ENCODE measurements at regions not wholly inside any gene's neighbourhood (a gene's known extent, or its start where the extent isn't known, plus 50 kb on each side); places are given as distances from the start of the nearest gene placed in this dataset.

- TF ChIP-seq CTCF (IDR thresholded peaks at IDR 0.05; ENCODE audit: control insufficient read depth, insufficient read depth, low read depth, low read length, missing control alignments): no peak
- DNase-seq (ENCODE audit: low read depth): no peak
- H3K4me3 ChIP-seq (ENCODE audit: control insufficient read depth, low read depth, low read length): no peak overlapping the region
These were observed 110.5 kb upstream of the GPR26 start for GRCh38 chr10:123555616-123556015.

DNA sequence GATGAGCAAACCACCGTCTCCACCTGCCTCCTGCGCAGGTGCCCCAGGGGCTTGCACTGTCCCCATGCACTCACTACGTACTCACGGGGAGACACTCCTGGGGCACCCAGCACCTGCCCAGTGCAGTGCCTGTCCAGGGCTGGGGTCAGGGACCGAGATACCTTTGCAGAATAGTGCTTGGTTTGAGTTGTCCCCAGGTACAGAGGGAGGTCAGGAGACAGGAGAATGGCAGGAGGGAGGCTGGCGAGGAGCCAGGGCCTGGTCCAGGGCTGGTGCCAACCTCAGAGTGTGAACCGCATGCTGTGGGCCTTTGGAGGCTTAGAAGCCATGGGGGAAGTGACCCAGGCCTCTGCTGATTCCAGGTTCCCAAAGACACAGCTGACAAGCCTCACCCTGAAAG lies 110.1 kb upstream of the GPR26 start:
- no peak for DNase-seq (ENCODE audit: low read depth)
- H3K4me3 ChIP-seq (ENCODE audit: control insufficient read depth, low read depth, low read length): no peak overlapping the region
- TF ChIP-seq CTCF (IDR thresholded peaks at IDR 0.05; ENCODE audit: control insufficient read depth, insufficient read depth, low read depth, low read length, missing control alignments): no peak

- no peak for DNase-seq (ENCODE audit: low read depth)
- TF ChIP-seq CTCF (IDR thresholded peaks at IDR 0.05; ENCODE audit: control insufficient read depth, insufficient read depth, low read depth, low read length, missing control alignments): no peak
- H3K4me3 ChIP-seq (ENCODE audit: control insufficient read depth, low read depth, low read length): no peak overlapping the region
These were observed 109.4 kb upstream of the GPR26 start for GRCh38 chr10:123556736-123557135.

DNA sequence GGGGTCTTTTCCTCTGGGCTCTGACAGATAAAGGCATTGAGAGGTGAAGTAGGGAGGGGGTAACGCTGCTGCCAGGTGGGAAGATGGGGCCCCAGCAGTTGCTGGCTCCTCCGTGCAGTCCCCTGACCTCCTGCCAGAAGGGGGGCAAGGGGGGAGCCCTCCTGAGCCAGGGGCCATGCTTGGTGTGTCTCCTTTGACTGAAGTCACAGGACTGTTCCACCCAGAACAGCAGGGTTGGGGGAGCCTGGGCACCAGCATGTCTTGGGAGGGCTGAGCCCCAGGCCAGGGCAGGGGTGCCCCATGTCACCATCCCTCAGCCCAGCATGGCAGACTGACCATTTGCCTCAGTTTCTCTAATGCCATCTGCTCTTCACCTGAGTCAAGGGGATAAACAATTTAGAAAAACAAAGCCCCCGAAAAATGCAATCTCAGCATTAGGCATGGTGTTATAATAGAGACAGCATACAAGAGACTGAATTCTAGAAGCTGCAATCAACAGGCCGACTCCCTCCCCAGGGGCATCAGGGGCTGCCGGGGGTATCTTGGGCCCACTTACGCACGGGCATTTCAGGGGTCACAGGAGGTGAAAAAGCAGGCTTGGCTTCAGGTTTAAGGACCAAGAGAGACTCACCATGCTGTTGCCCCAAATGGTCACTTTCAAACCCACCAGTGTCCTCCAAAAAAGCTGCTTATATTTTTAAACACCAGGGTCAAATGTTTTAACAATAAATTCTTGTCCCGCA lies 108.6 kb upstream of the GPR26 start:
- DNase-seq (ENCODE audit: low read depth): no peak
- no peak overlapping the region for H3K4me3 ChIP-seq (ENCODE audit: control insufficient read depth, low read depth, low read length)
- TF ChIP-seq CTCF (IDR thresholded peaks at IDR 0.05; ENCODE audit: control insufficient read depth, insufficient read depth, low read depth, low read length, missing control alignments): no peak

- H3K4me3 ChIP-seq (ENCODE audit: control insufficient read depth, low read depth, low read length): no peak overlapping the region
- no peak for TF ChIP-seq CTCF (IDR thresholded peaks at IDR 0.05; ENCODE audit: control insufficient read depth, insufficient read depth, low read depth, low read length, missing control alignments)
- no peak for DNase-seq (ENCODE audit: low read depth)
These were observed 107.5 kb upstream of the GPR26 start for GRCh38 chr10:123558651-123559050.

- peak; percentile 99 for TF ChIP-seq CTCF (IDR thresholded peaks at IDR 0.05; ENCODE audit: control insufficient read depth, insufficient read depth, low read depth, low read length, missing control alignments)
- no peak overlapping the region for H3K4me3 ChIP-seq (ENCODE audit: control insufficient read depth, low read depth, low read length)
- DNase-seq (ENCODE audit: low read depth): no peak
These were observed 106.9 kb upstream of the GPR26 start for GRCh38 chr10:123559066-123559822.
